Uterus (tissue), 3 donors: ENCODE measurements at regions not wholly inside any gene's neighbourhood (a gene's known extent, or its start where the extent isn't known, plus 50 kb on each side); places are given as distances from the start of the nearest gene placed in this dataset.
"Not testable (repeated sequence)": the region's sequence is repeated elsewhere in the genome, so short reads cannot be mapped to it uniquely, and the experiment has no call there.

ENCODE experiments used
- DNase-seq, 2 donors: peaks; one replicate each; pipeline ENCODE4 v3.0.0-alpha.2; 2019 to 2020
- H3K27ac ChIP-seq, 2 donors: fragments of 200-600 bp; sonication (generic); 1 replicate in 1 of 2; 2 replicates in 1 of 2; pipeline ENCODE4 v1.5.1; 2016 to 2018
- H3K27me3 ChIP-seq, 2 donors: fragments of 200-600 bp; sonication (generic); one replicate each; pipeline ENCODE4 v1.5.1; 2018 to 2019; ENCODE audit warnings: control low read depth in 1 of 2
- H3K36me3 ChIP-seq, 2 donors: fragments of 200-600 bp; sonication (generic); one replicate each; pipeline ENCODE4 v1.5.1; 2019; ENCODE audit warnings: control low read depth in 1 of 2
- H3K4me1 ChIP-seq, 2 donors: fragments of 200-600 bp; sonication (generic); one replicate each; pipeline ENCODE4 v1.5.1; 2018 to 2019; ENCODE audit warnings: control low read depth in 1 of 2
- H3K4me3 ChIP-seq, 2 donors: fragments of 200-600 bp; sonication (generic); 1 replicate in 1 of 2; 2 replicates in 1 of 2; pipeline ENCODE4 v1.5.1; 2018 to 2019; ENCODE audit warnings: mild to moderate bottlenecking in 1 of 2
- H3K9me3 ChIP-seq, 2 donors: fragments of 200-600 bp; sonication (generic); one replicate each; pipeline ENCODE4 v1.5.1; 2019; ENCODE audit warnings: control low read depth in 1 of 2
- POLR2A ChIP-seq, 2 donors: fragments of 450-650 bp; IDR thresholded peaks; one replicate each; pipeline ENCODE4 v1.6.1; 2016; ENCODE audit warnings: antibody characterized with exemption in 2 of 2, mild to moderate bottlenecking in 1 of 2, moderate library complexity in 1 of 2
- intact Hi-C: fragments of 100-400 bp; cut with DNase I; formaldehyde crosslinking; loops from one replicate; pipeline ENCODE4 v1.15.1; 2023; ENCODE audit warnings: low total_unique reads
- TF ChIP-seq, protein P1 (sequence below), 4 experiments: fragments of 200-600 bp in 2 of 4; fragments of 450-650 bp in 2 of 4; sonication (generic) in 2 of 4; IDR thresholded peaks; one replicate each; pipeline ENCODE4 v1.5.1; 2016 to 2019; ENCODE audit warnings: antibody characterized with exemption in 4 of 4, mild to moderate bottlenecking in 2 of 4, moderate library complexity in 1 of 4
- donor health status: DM: yes; HTN: yes; CAD: no.

- peaks cover 17 to 22% of the 10 kb centered on the region in 2 donors for H3K4me1 ChIP-seq
- no peaks in the 10 kb centered on the region for H3K36me3 ChIP-seq
- no peak for TF ChIP-seq POLR2A (IDR thresholded peaks at IDR 0.05)
- TF ChIP-seq, protein P1, sequence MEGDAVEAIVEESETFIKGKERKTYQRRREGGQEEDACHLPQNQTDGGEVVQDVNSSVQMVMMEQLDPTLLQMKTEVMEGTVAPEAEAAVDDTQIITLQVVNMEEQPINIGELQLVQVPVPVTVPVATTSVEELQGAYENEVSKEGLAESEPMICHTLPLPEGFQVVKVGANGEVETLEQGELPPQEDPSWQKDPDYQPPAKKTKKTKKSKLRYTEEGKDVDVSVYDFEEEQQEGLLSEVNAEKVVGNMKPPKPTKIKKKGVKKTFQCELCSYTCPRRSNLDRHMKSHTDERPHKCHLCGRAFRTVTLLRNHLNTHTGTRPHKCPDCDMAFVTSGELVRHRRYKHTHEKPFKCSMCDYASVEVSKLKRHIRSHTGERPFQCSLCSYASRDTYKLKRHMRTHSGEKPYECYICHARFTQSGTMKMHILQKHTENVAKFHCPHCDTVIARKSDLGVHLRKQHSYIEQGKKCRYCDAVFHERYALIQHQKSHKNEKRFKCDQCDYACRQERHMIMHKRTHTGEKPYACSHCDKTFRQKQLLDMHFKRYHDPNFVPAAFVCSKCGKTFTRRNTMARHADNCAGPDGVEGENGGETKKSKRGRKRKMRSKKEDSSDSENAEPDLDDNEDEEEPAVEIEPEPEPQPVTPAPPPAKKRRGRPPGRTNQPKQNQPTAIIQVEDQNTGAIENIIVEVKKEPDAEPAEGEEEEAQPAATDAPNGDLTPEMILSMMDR (IDR thresholded peaks at IDR 0.05) = no peak
- intact Hi-C loops = no loop called here
- H3K27me3 ChIP-seq = no peaks in the 10 kb centered on the region
- H3K4me3 ChIP-seq = no peak overlapping the region
- no peaks in the 10 kb centered on the region for H3K9me3 ChIP-seq
- peak; percentile 44 to 50 for DNase-seq
- peak overlapping the region; percentile 87 to 98 for H3K27ac ChIP-seq
These were observed 102.1 kb upstream of the CDC42EP3 start for GRCh38 chr2:37773371-37774130.

- H3K9me3 ChIP-seq, intact Hi-C loops, H3K27me3 ChIP-seq, H3K4me3 ChIP-seq, DNase-seq, H3K36me3 ChIP-seq: not testable (repeated sequence)
- peak overlapping the region; percentile 87 to 98 for H3K27ac ChIP-seq
- H3K4me1 ChIP-seq = peaks cover 17 to 22% of the 10 kb centered on the region in 2 donors
These were observed 102.9 kb upstream of the CDC42EP3 start for GRCh38 chr2:37774171-37774944.

DNA sequence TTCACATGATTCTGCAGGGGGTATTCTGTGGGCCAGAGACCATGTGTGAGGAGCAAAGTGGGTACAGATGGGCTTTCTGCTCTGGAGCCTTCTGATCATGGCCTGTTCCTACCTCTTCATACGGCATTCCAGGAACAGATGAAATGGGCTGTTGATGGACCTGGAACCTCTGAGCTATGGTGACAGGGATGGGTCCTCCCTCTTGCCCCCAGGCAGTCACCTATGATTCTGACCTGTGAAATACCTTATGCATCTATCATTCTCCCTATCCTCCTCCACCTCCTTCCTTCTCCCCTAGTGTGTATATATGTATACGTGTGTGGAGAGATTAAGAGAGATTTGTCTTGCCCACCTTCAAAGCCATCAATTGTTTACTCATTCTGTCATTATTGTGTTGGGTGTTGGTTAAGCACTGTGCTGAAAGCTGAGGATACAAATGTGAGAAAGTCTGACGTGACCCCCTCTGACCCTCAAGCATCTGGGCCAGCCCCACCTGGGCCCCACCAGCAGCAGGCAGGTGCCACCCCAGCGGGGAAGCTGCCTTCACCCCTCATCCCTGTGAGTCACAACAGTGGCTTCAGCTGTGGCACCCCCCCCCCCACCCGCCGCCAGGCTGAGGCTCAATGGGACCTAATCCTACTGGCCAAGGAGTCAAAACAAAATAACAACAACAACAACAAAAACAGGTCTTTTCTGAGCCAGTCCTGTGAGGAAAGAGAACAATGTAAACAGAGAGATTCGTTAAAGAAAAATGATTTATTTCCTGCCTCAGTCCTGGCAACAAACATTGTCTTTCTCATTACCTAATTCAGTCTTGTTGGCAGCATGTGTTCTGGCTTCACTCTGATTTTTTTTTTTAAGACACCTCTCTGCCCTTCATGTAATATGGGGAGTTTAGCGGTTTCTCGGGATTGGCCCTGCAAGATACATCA is 103.8 kb upstream of the CDC42EP3 start:
- intact Hi-C loops = no loop called here
- Histone ChIP-seq H3K4me1 (peaks cover 17 to 22% of the 10 kb centered on the region in 2 donors), H3K27ac (peak overlapping the region; percentile 87 to 98), H3K4me3 (no peak overlapping the region), H3K36me3 (no peaks in the 10 kb centered on the region), H3K9me3 (no peaks in the 10 kb centered on the region), H3K27me3 (no peaks in the 10 kb centered on the region)
- TF ChIP-seq, protein P1 (IDR thresholded peaks at IDR 0.05) = no peak
- no peak for TF ChIP-seq POLR2A (IDR thresholded peaks at IDR 0.05)
- DNase-seq = no peak

DNA sequence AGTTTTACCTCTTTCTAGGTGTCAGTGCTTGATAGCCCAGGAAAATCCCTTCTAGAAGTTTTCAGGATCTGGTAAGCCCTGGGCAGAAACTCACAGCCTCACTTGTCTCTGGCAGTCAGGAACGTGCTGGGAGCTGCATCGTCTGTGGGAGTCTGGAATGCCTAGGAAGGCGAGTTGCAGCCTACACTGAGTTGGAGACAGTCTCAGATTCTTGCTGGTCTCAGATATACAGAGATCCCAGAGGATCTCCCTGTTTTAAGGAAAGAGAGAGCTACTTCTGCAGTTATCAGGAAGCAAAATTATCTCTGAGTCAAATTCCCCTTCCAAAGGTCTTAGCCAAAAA is 104.4 kb upstream of the CDC42EP3 start:
- Histone ChIP-seq H3K9me3 (no peaks in the 10 kb centered on the region), H3K4me1 (peaks cover 17 to 22% of the 10 kb centered on the region in 2 donors), H3K27ac (peak overlapping the region; percentile 87 to 98), H3K4me3 (no peak overlapping the region), H3K27me3 (no peaks in the 10 kb centered on the region), H3K36me3 (no peaks in the 10 kb centered on the region)
- TF ChIP-seq, protein P1 (IDR thresholded peaks at IDR 0.05) = no peak
- TF ChIP-seq POLR2A (IDR thresholded peaks at IDR 0.05) = no peak
- intact Hi-C loops = no loop called here
- peak; percentile 56 to 76 for DNase-seq

- Histone ChIP-seq H3K27me3 (no peaks in the 10 kb centered on the region), H3K27ac (peak overlapping the region; percentile 87 to 98), H3K4me3 (no peak overlapping the region), H3K4me1 (peaks cover 17 to 22% of the 10 kb centered on the region in 2 donors), H3K36me3 (no peaks in the 10 kb centered on the region), H3K9me3 (no peaks in the 10 kb centered on the region)
- TF ChIP-seq, protein P1 (IDR thresholded peaks at IDR 0.05) = no peak
- no peak for TF ChIP-seq POLR2A (IDR thresholded peaks at IDR 0.05)
- DNase-seq = no peak
- intact Hi-C loops = no loop called here
These were observed 105.0 kb upstream of the CDC42EP3 start for GRCh38 chr2:37776487-37776886.
